Cardiac muscle cell (in vitro differentiated cells and primary cell): ENCODE measurements at regions not wholly inside any gene's neighbourhood (a gene's known extent, or its start where the extent isn't known, plus 50 kb on each side); places are given as distances from the start of the nearest gene placed in this dataset.

ENCODE experiments used
- DNase-seq, 2 donors: peaks; one replicate each; pipeline versions ENCODE4 v3.0.0 to v3.0.0-alpha.2; 2010 to 2017; ENCODE audit warnings: low read depth in 1 of 2, low spot score in 1 of 2
- H3K27ac ChIP-seq: fragments of 200-600 bp; sonication (generic); 2 replicates; pipeline ENCODE4 v1.5.1; 2016
- H3K27me3 ChIP-seq: fragments of 200-600 bp; sonication (generic); 2 replicates; pipeline ENCODE4 v1.6.0; 2016; ENCODE audit warnings: control low read depth
- H3K36me3 ChIP-seq: fragments of 200-600 bp; sonication (generic); 2 replicates; pipeline ENCODE4 v1.5.1; 2016; ENCODE audit warnings: control low read depth
- H3K4me1 ChIP-seq: fragments of 200-600 bp; sonication (generic); 2 replicates; pipeline ENCODE4 v1.8.1; 2017; ENCODE audit warnings: low read depth, mild to moderate bottlenecking, mixed run types
- H3K4me3 ChIP-seq: fragments of 200-600 bp; sonication (generic); 2 replicates; pipeline ENCODE4 v1.5.1; 2016; ENCODE audit warnings: mild to moderate bottlenecking
- H3K9me3 ChIP-seq: fragments of 200-600 bp; sonication (generic); 2 replicates; pipeline ENCODE4 v1.5.1; 2017; ENCODE audit warnings: low read depth, mild to moderate bottlenecking, control low read depth
- CTCF ChIP-seq: IDR thresholded peaks from 2 replicates; pipeline ENCODE4 v1.5.1; 2012; ENCODE audit warnings: low read depth, mild to moderate bottlenecking, low read length

GRCh38 chr18:79610461-79611039 lies 69.1 kb upstream of the CTDP1 start:
- no peak overlapping the region for H3K27ac ChIP-seq
- no peaks in the 10 kb centered on the region for H3K9me3 ChIP-seq
- DNase-seq: peak in 1 of 2 donors; percentile 29
- H3K4me1 ChIP-seq: no peaks in the 10 kb centered on the region
- no peak for TF ChIP-seq CTCF
- H3K36me3 ChIP-seq: no peaks in the 10 kb centered on the region
- no peak overlapping the region for H3K4me3 ChIP-seq
- H3K27me3 ChIP-seq: no peaks in the 10 kb centered on the region

GRCh38 chr18:79611040-79611681 lies 68.4 kb upstream of the CTDP1 start:
- H3K27me3 ChIP-seq: no peaks in the 10 kb centered on the region
- H3K36me3 ChIP-seq: no peaks in the 10 kb centered on the region
- no peaks in the 10 kb centered on the region for H3K4me1 ChIP-seq
- H3K4me3 ChIP-seq: no peak overlapping the region
- H3K9me3 ChIP-seq: no peaks in the 10 kb centered on the region
- H3K27ac ChIP-seq: no peak overlapping the region
- peak in 1 of 2 donors; percentile 92 for DNase-seq
- no peak for TF ChIP-seq CTCF

DNA sequence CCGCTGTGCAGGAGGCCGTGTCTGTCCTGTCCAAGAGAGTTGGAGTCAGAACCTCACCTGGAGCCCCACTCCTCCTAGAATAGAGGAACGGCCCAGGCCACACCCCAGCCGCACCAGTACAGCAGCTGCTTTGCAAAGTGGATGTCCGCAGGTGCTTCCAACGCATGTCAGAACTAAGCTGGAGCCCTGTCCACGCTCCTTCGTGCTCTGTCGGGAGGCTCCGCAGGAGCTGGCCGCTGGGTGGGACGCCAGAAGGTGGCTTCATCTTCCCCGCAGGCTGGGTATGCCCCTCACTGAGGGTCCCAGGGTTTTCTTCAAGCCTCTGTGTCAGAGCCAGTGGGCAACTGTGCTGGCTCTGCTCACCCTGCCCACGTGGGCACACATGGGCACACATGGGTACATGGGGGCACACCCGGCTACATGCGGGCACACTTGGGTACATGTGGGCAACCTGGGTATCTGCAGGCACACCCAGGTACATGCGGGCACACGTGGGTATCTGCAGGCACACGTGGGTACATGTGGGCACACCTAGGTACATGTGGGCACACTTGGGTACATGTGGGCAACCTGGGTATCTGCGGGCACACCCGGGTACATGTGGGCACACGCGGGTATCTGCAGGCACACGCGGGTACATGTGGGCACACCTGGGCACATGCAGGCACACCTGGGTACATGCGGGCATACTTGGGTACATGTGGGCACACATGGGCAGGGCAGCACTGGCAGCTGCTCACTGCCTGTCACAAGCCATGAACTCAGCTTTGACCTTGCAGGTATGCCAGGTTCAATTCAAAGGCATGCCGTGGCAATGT lies 67.1 kb upstream of the CTDP1 start:
- Histone ChIP-seq H3K36me3 (no peaks in the 10 kb centered on the region), H3K4me1 (no peaks in the 10 kb centered on the region), H3K27ac (no peak overlapping the region), H3K27me3 (peaks cover 6% of the 10 kb centered on the region), H3K9me3 (no peaks in the 10 kb centered on the region), H3K4me3 (no peak overlapping the region)
- DNase-seq: no peak
- no peak for TF ChIP-seq CTCF

DNA sequence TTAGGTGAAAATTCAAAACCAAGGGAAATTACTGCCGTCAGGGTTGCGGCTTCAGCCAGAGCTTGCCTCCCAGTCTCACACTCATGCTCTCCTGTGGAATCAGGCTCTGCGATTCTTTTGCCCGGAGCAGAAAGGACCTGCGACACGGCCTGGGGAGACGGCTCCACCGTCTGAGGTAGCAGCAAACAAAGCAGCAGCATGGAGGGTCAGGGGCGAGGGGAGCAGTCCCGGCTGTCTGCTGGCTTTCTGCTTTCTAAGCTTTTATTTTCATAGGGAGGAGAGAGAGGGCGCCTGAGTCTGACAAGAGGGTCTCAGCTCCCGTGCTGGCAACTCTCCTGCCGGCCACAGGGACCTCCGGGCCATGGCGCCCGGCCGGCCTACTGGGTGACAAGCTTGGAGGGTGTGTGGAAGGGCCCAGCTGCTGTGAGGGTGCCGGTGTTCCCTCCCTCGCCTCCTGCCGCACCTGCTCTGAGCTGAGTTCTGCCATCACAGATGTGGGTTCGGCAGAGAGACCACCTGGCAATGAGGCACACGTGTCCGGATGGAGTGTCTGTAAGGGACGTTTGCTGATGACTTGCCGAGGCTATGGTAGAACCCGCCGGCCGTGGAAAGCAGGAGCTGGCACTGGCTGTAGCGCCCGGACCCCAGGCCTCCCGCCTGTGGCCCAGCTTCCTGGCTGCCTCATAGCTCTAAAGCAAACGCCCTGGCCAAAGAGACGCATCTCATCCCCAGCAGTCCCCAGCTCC lies 66.2 kb upstream of the CTDP1 start:
- TF ChIP-seq CTCF: no peak
- no peaks in the 10 kb centered on the region for H3K36me3 ChIP-seq
- no peak overlapping the region for H3K4me3 ChIP-seq
- H3K4me1 ChIP-seq: no peaks in the 10 kb centered on the region
- H3K9me3 ChIP-seq: no peaks in the 10 kb centered on the region
- DNase-seq: no peak
- no peak overlapping the region for H3K27ac ChIP-seq
- H3K27me3 ChIP-seq: peaks cover 6% of the 10 kb centered on the region

- Histone ChIP-seq H3K27me3 (peaks cover 6% of the 10 kb centered on the region), H3K4me3 (no peak overlapping the region), H3K9me3 (no peaks in the 10 kb centered on the region), H3K27ac (no peak overlapping the region), H3K4me1 (no peaks in the 10 kb centered on the region), H3K36me3 (no peaks in the 10 kb centered on the region)
- DNase-seq: no peak
- no peak for TF ChIP-seq CTCF
Observed at GRCh38 chr18:79614211-79614955, 65.2 kb upstream of the CTDP1 start.
